HepG2 (cell line): ENCODE measurements at regions not wholly inside any gene's neighbourhood (a gene's known extent, or its start where the extent isn't known, plus 50 kb on each side); places are given as distances from the start of the nearest gene placed in this dataset.

ENCODE experiments used
- BORCS8-MEF2B ChIP-seq: sonication (generic); formaldehyde crosslinking; IDR thresholded peaks from 2 replicates; pipeline ENCODE4 v1.8.0; 2022; ENCODE audit warnings: mild to moderate bottlenecking, missing genetic modification reagents
- CREB1 ChIP-seq, 2 experiments: fragments of 450-650 bp in 1 of 2; IDR thresholded peaks; 2 replicates each; pipeline ENCODE4 v1.6.1; 2016 to 2017; ENCODE audit warnings: control low read depth in 1 of 2, mild to moderate bottlenecking in 1 of 2, missing compliant biosample characterization in 1 of 2, missing genetic modification characterization in 1 of 2
- FOXP1 ChIP-seq, 2 experiments: fragments of 450-650 bp in 1 of 2; IDR thresholded peaks; 2 replicates each; pipeline ENCODE4 v1.6.1; 2017 to 2018; ENCODE audit warnings: antibody characterized with exemption in 1 of 2
- KDM3A ChIP-seq: IDR thresholded peaks from 2 replicates; pipeline ENCODE4 v1.6.1; 2018; ENCODE audit warnings: low read depth, missing compliant biosample characterization
- NFE2L1 ChIP-seq: sonication (generic); formaldehyde crosslinking; IDR thresholded peaks from 2 replicates; pipeline ENCODE4 v1.4.0; 2020; ENCODE audit warnings: missing genetic modification reagents, mild to moderate bottlenecking, borderline replicate concordance
- SATB2 ChIP-seq: sonication (generic); formaldehyde crosslinking; IDR thresholded peaks from 2 replicates; pipeline ENCODE4 v1.5.0; 2020; ENCODE audit warnings: missing genetic modification reagents
- SRF ChIP-seq: IDR thresholded peaks from 2 replicates; pipeline ENCODE4 v1.6.1; 2011; ENCODE audit warnings: mild to moderate bottlenecking, low read depth, low read length, moderate library complexity
- SUZ12 ChIP-seq: fragments of 150-350 bp; IDR thresholded peaks from 2 replicates; pipeline ENCODE4 v1.6.1; 2014; ENCODE audit warnings: low read depth, low read length
- TSC22D2 ChIP-seq: sonication (generic); formaldehyde crosslinking; IDR thresholded peaks from 2 replicates; pipeline ENCODE4 v1.5.1; 2020; ENCODE audit warnings: missing genetic modification reagents, mild to moderate bottlenecking, borderline replicate concordance
- ZHX1 ChIP-seq: sonication (generic); formaldehyde crosslinking; IDR thresholded peaks from 2 replicates; pipeline ENCODE4 v1.8.1; 2022; ENCODE audit warnings: low read depth, mild to moderate bottlenecking, missing genetic modification reagents
- ZNF207 ChIP-seq: fragments of 450-650 bp; IDR thresholded peaks from 2 replicates; pipeline ENCODE4 v1.6.1; 2016; ENCODE audit warnings: antibody characterized with exemption, borderline replicate concordance
- ZNF326 ChIP-seq: sonication (generic); formaldehyde crosslinking; IDR thresholded peaks from 2 replicates; pipeline ENCODE4 v1.4.0; 2020; ENCODE audit warnings: missing genetic modification reagents, borderline replicate concordance
- ZNF512B ChIP-seq: sonication (generic); formaldehyde crosslinking; IDR thresholded peaks from 2 replicates; pipeline ENCODE4 v1.5.1; 2020; ENCODE audit warnings: missing genetic modification reagents, mild to moderate bottlenecking, borderline replicate concordance

DNA sequence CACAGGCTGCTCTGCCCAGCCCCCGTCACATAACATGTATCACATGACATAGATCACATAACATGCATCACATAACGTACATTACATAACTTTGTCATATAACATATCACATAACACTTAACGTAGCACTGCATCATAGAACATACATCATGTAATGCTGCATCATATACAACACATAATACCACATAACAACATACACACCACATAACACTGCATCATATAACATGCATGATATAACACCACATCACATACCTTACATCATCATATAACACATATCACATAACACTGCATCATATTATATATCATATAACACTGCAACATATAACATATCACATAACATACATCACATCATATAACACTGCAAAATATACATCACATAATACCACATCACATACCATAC is 83.8 kb downstream of the AXIN2 start (continued):
- peak; percentile 63 for TF ChIP-seq CREB1 (IDR thresholded peaks at IDR 0.05)
- TF ChIP-seq CREB1 (CRISPR knock-in tag; IDR thresholded peaks at IDR 0.05) = no peak
- TF ChIP-seq SATB2 (CRISPR knock-in tag) = no peak
- TF ChIP-seq TSC22D2 (CRISPR knock-in tag) = no peak
- no peak for TF ChIP-seq NFE2L1 (CRISPR knock-in tag)
- TF ChIP-seq KDM3A (CRISPR knock-in tag) = no peak
- no peak for TF ChIP-seq ZNF326 (CRISPR knock-in tag)
- TF ChIP-seq ZNF207 = 0 out of 2 replicates have a peak, but pooled peaks have one; percentile 50
- TF ChIP-seq BORCS8-MEF2B (CRISPR knock-in tag) = no peak
- no peak for TF ChIP-seq ZHX1 (CRISPR knock-in tag)
- no peak for TF ChIP-seq FOXP1 (IDR thresholded peaks at IDR 0.05)
- no peak for TF ChIP-seq FOXP1 (CRISPR knock-in tag; IDR thresholded peaks at IDR 0.05)
- TF ChIP-seq SUZ12 = no peak
- TF ChIP-seq SRF = no peak
- no peak for TF ChIP-seq ZNF512B (CRISPR knock-in tag)
